ENCODE measurements at regions not wholly inside any gene's neighbourhood (a gene's known extent, or its start where the extent isn't known, plus 50 kb on each side); places are given as distances from the start of the nearest gene placed in this dataset.

DNA sequence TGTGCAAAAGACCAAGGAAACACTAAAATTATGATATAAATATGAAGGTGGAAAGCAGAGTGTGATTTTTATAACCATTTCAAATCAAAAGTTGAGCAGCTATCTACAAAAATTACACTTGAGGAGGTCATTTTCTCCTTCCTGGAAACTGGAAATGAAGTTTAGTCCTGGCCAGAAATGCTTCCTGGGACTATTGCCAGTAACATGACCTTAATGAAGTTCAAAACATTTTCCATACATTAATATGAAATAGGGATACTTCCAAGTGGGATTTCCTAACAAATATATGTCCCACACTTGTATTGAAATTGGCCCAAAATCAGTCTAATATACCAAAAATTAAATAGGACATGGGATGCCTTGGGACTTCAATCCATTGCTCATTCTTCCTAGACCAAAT is 1556.8 kb upstream of the MIR17HG start:
- Histone ChIP-seq H4K8ac (ENCODE audit: low read depth, low read length) (no peak overlapping the region), H2BK5ac (ENCODE audit: low read depth, low read length, poor library complexity) (no peak overlapping the region), H4K91ac (ENCODE audit: low read depth, low read length) (no peak overlapping the region), H3K36me3 (ENCODE audit: control insufficient read depth in 1 of 2, insufficient read depth in 2 of 2, low read length in 2 of 2) (no peaks in the 10 kb centered on the region), H3K79me2 (ENCODE audit: control insufficient read depth, insufficient read depth, low read length, poor library complexity) (no peaks in the 10 kb centered on the region), H3K27ac (ENCODE audit: low read depth, low read length) (no peak overlapping the region), H2AFZ (ENCODE audit: insufficient read depth, low read length, poor library complexity) (no peak overlapping the region), H4K12ac (ENCODE audit: low read depth, low read length) (no peak overlapping the region), H3K4ac (ENCODE audit: low read depth, low read length) (no peak overlapping the region), H2AK5ac (ENCODE audit: low read length) (no peak overlapping the region), H2BK12ac (ENCODE audit: low read length) (no peak overlapping the region), H3K9me3 (ENCODE audit: insufficient read depth, low read depth, low read length) (no peaks in the 10 kb centered on the region), H3K79me1 (ENCODE audit: low read length) (no peaks in the 10 kb centered on the region), H2BK120ac (ENCODE audit: insufficient read depth, low read length, poor library complexity) (no peak overlapping the region), H3K4me3 (ENCODE audit: low read depth, low read length) (no peak overlapping the region), H3K23ac (ENCODE audit: low read length) (no peak overlapping the region), H3K18ac (ENCODE audit: low read length) (no peak overlapping the region), H3K9ac (ENCODE audit: low read length) (no peak overlapping the region), H3K14ac (ENCODE audit: low read length) (no peak overlapping the region), H3K27me3 (ENCODE audit: insufficient read depth, low read length) (no peaks in the 10 kb centered on the region), H3K4me2 (ENCODE audit: low read length) (no peak overlapping the region), H3K4me1 (ENCODE audit: control insufficient read depth in 1 of 2, insufficient read depth in 2 of 2, low read length in 2 of 2) (no peaks in the 10 kb centered on the region)
- no peak for DNase-seq

GRCh38 chr13:89791971-89792630 is 1555.4 kb upstream of the MIR17HG start:
- Histone ChIP-seq H3K36me3 (ENCODE audit: control insufficient read depth in 1 of 2, insufficient read depth in 2 of 2, low read length in 2 of 2) (no peaks in the 10 kb centered on the region), H3K18ac (ENCODE audit: low read length) (no peak overlapping the region), H4K12ac (ENCODE audit: low read depth, low read length) (no peak overlapping the region), H2BK12ac (ENCODE audit: low read length) (no peak overlapping the region), H3K27me3 (ENCODE audit: insufficient read depth, low read length) (no peaks in the 10 kb centered on the region), H3K79me1 (ENCODE audit: low read length) (no peaks in the 10 kb centered on the region), H2BK120ac (ENCODE audit: insufficient read depth, low read length, poor library complexity) (no peak overlapping the region), H3K4ac (ENCODE audit: low read depth, low read length) (no peak overlapping the region), H3K4me3 (ENCODE audit: low read depth, low read length) (no peak overlapping the region), H3K23ac (ENCODE audit: low read length) (no peak overlapping the region), H3K14ac (ENCODE audit: low read length) (no peak overlapping the region), H3K9me3 (ENCODE audit: insufficient read depth, low read depth, low read length) (no peaks in the 10 kb centered on the region), H2AK5ac (ENCODE audit: low read length) (no peak overlapping the region), H3K4me1 (ENCODE audit: control insufficient read depth in 1 of 2, insufficient read depth in 2 of 2, low read length in 2 of 2) (no peaks in the 10 kb centered on the region), H3K4me2 (ENCODE audit: low read length) (no peak overlapping the region), H3K9ac (ENCODE audit: low read length) (no peak overlapping the region), H3K79me2 (ENCODE audit: control insufficient read depth, insufficient read depth, low read length, poor library complexity) (no peaks in the 10 kb centered on the region), H3K27ac (ENCODE audit: low read depth, low read length) (no peak overlapping the region), H2BK5ac (ENCODE audit: low read depth, low read length, poor library complexity) (no peak overlapping the region), H4K8ac (ENCODE audit: low read depth, low read length) (no peak overlapping the region), H2AFZ (ENCODE audit: insufficient read depth, low read length, poor library complexity) (no peak overlapping the region), H4K91ac (ENCODE audit: low read depth, low read length) (no peak overlapping the region)
- WGBS (ENCODE audit: extremely low coverage, insufficient coverage, insufficient read length), result no CpG with 5 or more reads among the region's 2 CpGs
- DNase-seq, result no peak

- Histone ChIP-seq H3K36me3 (ENCODE audit: control insufficient read depth in 1 of 2, insufficient read depth in 2 of 2, low read length in 2 of 2) (no peaks in the 10 kb centered on the region), H2AK5ac (ENCODE audit: low read length) (no peak overlapping the region), H3K79me1 (ENCODE audit: low read length) (no peaks in the 10 kb centered on the region), H3K23ac (ENCODE audit: low read length) (no peak overlapping the region), H3K27ac (ENCODE audit: low read depth, low read length) (no peak overlapping the region), H4K12ac (ENCODE audit: low read depth, low read length) (no peak overlapping the region), H3K18ac (ENCODE audit: low read length) (no peak overlapping the region), H2BK120ac (ENCODE audit: insufficient read depth, low read length, poor library complexity) (no peak overlapping the region), H3K4me2 (ENCODE audit: low read length) (no peak overlapping the region), H4K8ac (ENCODE audit: low read depth, low read length) (no peak overlapping the region), H3K27me3 (ENCODE audit: insufficient read depth, low read length) (no peaks in the 10 kb centered on the region), H4K91ac (ENCODE audit: low read depth, low read length) (no peak overlapping the region), H3K9ac (ENCODE audit: low read length) (no peak overlapping the region), H2BK5ac (ENCODE audit: low read depth, low read length, poor library complexity) (no peak overlapping the region), H3K4me3 (ENCODE audit: low read depth, low read length) (no peak overlapping the region), H2BK12ac (ENCODE audit: low read length) (no peak overlapping the region), H3K4ac (ENCODE audit: low read depth, low read length) (no peak overlapping the region), H3K79me2 (ENCODE audit: control insufficient read depth, insufficient read depth, low read length, poor library complexity) (no peaks in the 10 kb centered on the region), H3K4me1 (ENCODE audit: control insufficient read depth in 1 of 2, insufficient read depth in 2 of 2, low read length in 2 of 2) (no peaks in the 10 kb centered on the region), H2AFZ (ENCODE audit: insufficient read depth, low read length, poor library complexity) (no peak overlapping the region), H3K9me3 (ENCODE audit: insufficient read depth, low read depth, low read length) (no peaks in the 10 kb centered on the region), H3K14ac (ENCODE audit: low read length) (no peak overlapping the region)
- DNase-seq, result no peak
- WGBS (ENCODE audit: extremely low coverage, insufficient coverage, insufficient read length), result no CpG with 5 or more reads among the region's 4 CpGs
Measured at GRCh38 chr13:89796196-89796595, 1551.3 kb upstream of the MIR17HG start.

- Histone ChIP-seq H2AFZ (ENCODE audit: insufficient read depth, low read length, poor library complexity) (no peak overlapping the region), H3K79me2 (ENCODE audit: control insufficient read depth, insufficient read depth, low read length, poor library complexity) (no peaks in the 10 kb centered on the region), H4K8ac (ENCODE audit: low read depth, low read length) (no peak overlapping the region), H3K79me1 (ENCODE audit: low read length) (no peaks in the 10 kb centered on the region), H3K4me2 (ENCODE audit: low read length) (no peak overlapping the region), H4K91ac (ENCODE audit: low read depth, low read length) (no peak overlapping the region), H3K18ac (ENCODE audit: low read length) (no peak overlapping the region), H2BK5ac (ENCODE audit: low read depth, low read length, poor library complexity) (no peak overlapping the region), H2BK120ac (ENCODE audit: insufficient read depth, low read length, poor library complexity) (no peak overlapping the region), H3K36me3 (ENCODE audit: control insufficient read depth in 1 of 2, insufficient read depth in 2 of 2, low read length in 2 of 2) (no peaks in the 10 kb centered on the region), H3K9me3 (ENCODE audit: insufficient read depth, low read depth, low read length) (no peaks in the 10 kb centered on the region), H3K4me3 (ENCODE audit: low read depth, low read length) (no peak overlapping the region), H3K4me1 (ENCODE audit: control insufficient read depth in 1 of 2, insufficient read depth in 2 of 2, low read length in 2 of 2) (no peaks in the 10 kb centered on the region), H2BK12ac (ENCODE audit: low read length) (no peak overlapping the region), H3K27me3 (ENCODE audit: insufficient read depth, low read length) (no peaks in the 10 kb centered on the region), H3K4ac (ENCODE audit: low read depth, low read length) (no peak overlapping the region), H3K23ac (ENCODE audit: low read length) (no peak overlapping the region), H3K9ac (ENCODE audit: low read length) (no peak overlapping the region), H3K14ac (ENCODE audit: low read length) (no peak overlapping the region), H4K12ac (ENCODE audit: low read depth, low read length) (no peak overlapping the region), H2AK5ac (ENCODE audit: low read length) (no peak overlapping the region), H3K27ac (ENCODE audit: low read depth, low read length) (no peak overlapping the region)
- no peak for DNase-seq
Measured at GRCh38 chr13:89803839-89804238, 1543.6 kb upstream of the MIR17HG start.

All from trophoblast cell (in vitro differentiated cells and primary cell).